ENCODE measurements at regions not wholly inside any gene's neighbourhood (a gene's known extent, or its start where the extent isn't known, plus 50 kb on each side); places are given as distances from the start of the nearest gene placed in this dataset.

- TF ChIP-seq EZH2 (IDR thresholded peaks at IDR 0.05; ENCODE audit: low read depth, low read length, severe bottlenecking) = no peak
- TF ChIP-seq POLR2A (IDR thresholded peaks at IDR 0.05; ENCODE audit: control extremely low read depth in 1 of 2, low read depth in 2 of 2, low read length in 2 of 2) = no peak
Observed at GRCh38 chr3:30260762-30261161, 345.6 kb upstream of the TGFBR2 start.
